ENCODE measurements at regions not wholly inside any gene's neighbourhood (a gene's known extent, or its start where the extent isn't known, plus 50 kb on each side); places are given as distances from the start of the nearest gene placed in this dataset.

DNA sequence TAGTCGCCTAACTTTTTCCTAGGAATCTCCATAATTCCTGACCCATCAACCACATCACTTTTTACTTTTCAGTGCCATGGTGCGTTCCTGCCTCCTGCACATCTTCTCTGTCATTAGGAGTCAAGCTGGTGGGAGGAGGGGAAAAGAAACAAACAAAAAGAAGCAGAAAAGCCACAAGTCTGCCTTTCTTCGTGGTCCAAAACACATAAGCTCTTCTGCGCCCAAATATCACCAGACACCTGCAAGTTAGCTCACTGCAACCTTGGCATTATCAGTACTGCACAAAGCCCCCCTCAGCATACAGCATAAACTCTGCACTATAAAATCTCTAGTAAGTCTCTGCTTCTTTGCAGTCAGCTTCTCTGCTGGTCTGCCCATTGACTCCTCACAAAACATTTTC is 295.3 kb downstream of the HS3ST3B1 start:
- Histone ChIP-seq H3K4me3 (replicated peaks; ENCODE audit: low read depth, low read length) (no peak overlapping the region), H3K27me3 (replicated peaks; ENCODE audit: control insufficient read depth, insufficient read depth, low read length) (no peaks in the 10 kb centered on the region), H3K36me3 (ENCODE audit: control insufficient read depth, insufficient read depth, low read length) (no peaks in the 10 kb centered on the region)
- TF ChIP-seq, protein P1, sequence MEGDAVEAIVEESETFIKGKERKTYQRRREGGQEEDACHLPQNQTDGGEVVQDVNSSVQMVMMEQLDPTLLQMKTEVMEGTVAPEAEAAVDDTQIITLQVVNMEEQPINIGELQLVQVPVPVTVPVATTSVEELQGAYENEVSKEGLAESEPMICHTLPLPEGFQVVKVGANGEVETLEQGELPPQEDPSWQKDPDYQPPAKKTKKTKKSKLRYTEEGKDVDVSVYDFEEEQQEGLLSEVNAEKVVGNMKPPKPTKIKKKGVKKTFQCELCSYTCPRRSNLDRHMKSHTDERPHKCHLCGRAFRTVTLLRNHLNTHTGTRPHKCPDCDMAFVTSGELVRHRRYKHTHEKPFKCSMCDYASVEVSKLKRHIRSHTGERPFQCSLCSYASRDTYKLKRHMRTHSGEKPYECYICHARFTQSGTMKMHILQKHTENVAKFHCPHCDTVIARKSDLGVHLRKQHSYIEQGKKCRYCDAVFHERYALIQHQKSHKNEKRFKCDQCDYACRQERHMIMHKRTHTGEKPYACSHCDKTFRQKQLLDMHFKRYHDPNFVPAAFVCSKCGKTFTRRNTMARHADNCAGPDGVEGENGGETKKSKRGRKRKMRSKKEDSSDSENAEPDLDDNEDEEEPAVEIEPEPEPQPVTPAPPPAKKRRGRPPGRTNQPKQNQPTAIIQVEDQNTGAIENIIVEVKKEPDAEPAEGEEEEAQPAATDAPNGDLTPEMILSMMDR (IDR thresholded peaks at IDR 0.05; ENCODE audit: insufficient read depth, low read length, poor library complexity, severe bottlenecking): no peak
- DNase-seq (ENCODE audit: extremely low read depth, insufficient read length): no peak

DNA sequence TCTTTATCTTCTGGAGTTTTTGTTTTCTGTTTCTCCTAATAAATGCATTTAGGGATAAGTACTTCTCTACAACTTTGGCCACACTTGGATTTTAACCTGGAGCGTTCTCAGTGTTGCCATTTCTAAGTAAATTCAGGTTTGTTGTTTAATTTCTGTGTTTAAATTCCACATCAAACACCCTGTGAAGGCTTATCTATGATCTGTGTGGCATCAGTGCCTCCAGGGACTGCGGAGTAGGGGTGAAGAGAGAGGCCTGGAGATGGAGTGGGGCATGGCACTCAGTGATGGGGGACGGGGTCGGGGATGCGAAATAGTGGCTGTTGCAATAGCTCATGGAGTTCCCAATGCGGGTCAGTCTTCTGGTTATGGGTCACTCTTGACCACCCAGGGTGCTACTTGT is 294.8 kb downstream of the HS3ST3B1 start:
- TF ChIP-seq, protein P1 (IDR thresholded peaks at IDR 0.05; ENCODE audit: insufficient read depth, low read length, poor library complexity, severe bottlenecking): no peak
- Histone ChIP-seq H3K27me3 (replicated peaks; ENCODE audit: control insufficient read depth, insufficient read depth, low read length) (no peaks in the 10 kb centered on the region), H3K36me3 (ENCODE audit: control insufficient read depth, insufficient read depth, low read length) (no peaks in the 10 kb centered on the region), H3K4me3 (replicated peaks; ENCODE audit: low read depth, low read length) (no peak overlapping the region)
- DNase-seq (ENCODE audit: extremely low read depth, insufficient read length): no peak

DNA sequence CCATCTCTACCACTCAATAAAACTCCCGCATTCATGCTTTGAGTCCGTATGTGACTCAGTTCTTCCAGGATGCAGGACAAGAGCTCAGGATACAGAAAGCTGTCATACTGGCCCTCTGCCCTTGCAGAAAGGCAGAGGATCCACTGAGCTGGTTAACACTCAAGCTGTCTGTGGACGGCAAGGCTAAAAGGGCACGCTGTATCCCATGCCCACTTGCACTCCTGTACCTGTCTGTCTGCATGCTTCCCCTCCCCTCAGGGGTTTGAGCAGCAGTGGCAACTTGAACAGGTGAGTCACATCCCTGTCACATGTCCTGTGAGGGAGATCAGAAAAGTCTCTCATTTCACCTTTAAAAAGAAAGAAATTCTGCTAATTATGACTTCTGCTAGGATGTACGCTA is 293.8 kb downstream of the HS3ST3B1 start:
- Histone ChIP-seq H3K27me3 (replicated peaks; ENCODE audit: control insufficient read depth, insufficient read depth, low read length) (no peaks in the 10 kb centered on the region), H3K36me3 (ENCODE audit: control insufficient read depth, insufficient read depth, low read length) (no peaks in the 10 kb centered on the region), H3K4me3 (replicated peaks; ENCODE audit: low read depth, low read length) (no peak overlapping the region)
- DNase-seq (ENCODE audit: extremely low read depth, insufficient read length): no peak
- TF ChIP-seq, protein P1 (IDR thresholded peaks at IDR 0.05; ENCODE audit: insufficient read depth, low read length, poor library complexity, severe bottlenecking): no peak

DNA sequence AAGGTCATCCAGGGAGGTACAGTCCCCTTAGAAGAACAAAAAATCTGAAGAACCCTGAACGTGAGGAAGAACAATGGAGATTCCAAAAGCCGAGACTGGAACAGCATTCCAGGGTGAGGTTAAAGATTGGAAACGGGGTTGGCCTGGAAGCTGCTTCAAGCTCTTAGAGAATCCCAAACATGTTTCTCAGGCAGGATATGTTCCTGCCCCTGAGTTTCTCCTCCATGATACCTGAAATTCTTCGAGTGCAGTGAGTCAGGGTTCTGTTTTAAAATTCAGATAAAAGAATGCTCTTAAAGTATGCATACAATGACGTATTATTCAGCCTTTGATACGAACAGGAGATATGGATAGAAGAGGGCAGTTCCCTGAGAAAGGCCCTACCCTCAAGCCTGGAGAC is 293.1 kb downstream of the HS3ST3B1 start:
- TF ChIP-seq, protein P1 (IDR thresholded peaks at IDR 0.05; ENCODE audit: insufficient read depth, low read length, poor library complexity, severe bottlenecking): no peak
- H3K27me3 ChIP-seq (replicated peaks; ENCODE audit: control insufficient read depth, insufficient read depth, low read length): no peaks in the 10 kb centered on the region

DNA sequence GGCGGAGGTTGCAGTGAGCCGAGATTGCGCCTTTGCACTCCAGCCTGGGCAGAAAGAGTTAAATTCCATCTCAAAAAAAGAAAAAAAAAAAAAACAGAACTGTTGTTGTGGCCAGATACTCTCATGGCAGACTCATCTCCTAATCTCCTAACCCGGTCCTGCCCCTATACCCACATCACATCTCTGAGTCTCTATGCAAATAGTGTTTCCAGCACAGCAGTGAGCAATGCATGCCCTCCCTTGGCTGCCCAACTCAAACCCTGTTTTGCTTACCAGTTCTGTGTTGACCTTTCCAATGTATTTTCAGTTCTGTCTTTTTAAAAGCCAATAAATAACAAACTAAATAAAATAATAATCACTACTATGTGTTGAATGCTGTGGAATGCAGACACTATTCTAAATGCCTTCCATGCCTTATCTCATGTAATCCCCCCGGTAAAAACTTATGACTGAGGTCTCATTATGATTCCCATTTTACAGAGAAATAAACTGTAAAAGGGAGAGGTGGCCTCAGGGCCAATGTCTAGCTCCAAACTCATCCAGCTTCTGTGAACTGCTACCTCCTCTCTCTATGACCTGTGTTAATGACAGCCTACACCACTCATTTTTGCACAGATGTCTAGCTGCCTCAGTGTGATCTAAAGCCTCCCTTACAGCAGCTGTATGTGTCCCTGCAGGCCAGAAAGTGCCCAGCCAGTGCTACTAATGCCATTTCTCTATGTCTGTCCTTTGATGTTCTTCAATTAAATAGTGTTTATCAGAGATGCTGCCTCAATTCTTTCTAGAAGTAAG is 289.8 kb downstream of the HS3ST3B1 start:
- no peaks in the 10 kb centered on the region for H3K36me3 ChIP-seq (ENCODE audit: control insufficient read depth, insufficient read depth, low read length)
- H3K27me3 ChIP-seq (replicated peaks; ENCODE audit: control insufficient read depth, insufficient read depth, low read length): no peaks in the 10 kb centered on the region
- H3K4me3 ChIP-seq (replicated peaks; ENCODE audit: low read depth, low read length): no peak overlapping the region
- TF ChIP-seq, protein P1 (IDR thresholded peaks at IDR 0.05; ENCODE audit: insufficient read depth, low read length, poor library complexity, severe bottlenecking): no peak
- no peak for DNase-seq (ENCODE audit: extremely low read depth, insufficient read length)

More for the DNA sequence above, 293.1 kb downstream of the HS3ST3B1 start:
- no peaks in the 10 kb centered on the region for H3K36me3 ChIP-seq (ENCODE audit: control insufficient read depth, insufficient read depth, low read length)
- no peak for DNase-seq (ENCODE audit: extremely low read depth, insufficient read length)
- no peak overlapping the region for H3K4me3 ChIP-seq (replicated peaks; ENCODE audit: low read depth, low read length)
